Activated CD8-positive, alpha-beta memory T cell treated with anti-CD3 and anti-CD28 coated beads for 36 hours (primary cell): ENCODE measurements at regions not wholly inside any gene's neighbourhood (a gene's known extent, or its start where the extent isn't known, plus 50 kb on each side); places are given as distances from the start of the nearest gene placed in this dataset.
"Not testable (repeated sequence)": the region's sequence is repeated elsewhere in the genome, so short reads cannot be mapped to it uniquely, and the experiment has no call there.

Source experiments
- CTCF ChIA-PET: fragments of 350-600 bp; sonication (Branson Sonifier 250); formaldehyde crosslinking; loops from one replicate; lab custom pipeline; 2021; ENCODE audit warnings: antibody characterized with exemption; lab: Charles Lee
- POLR2A ChIA-PET: fragments of 350-600 bp; sonication (Branson Sonifier 250); formaldehyde crosslinking; loops from one replicate; lab custom pipeline; 2021; ENCODE audit warnings: antibody characterized with exemption; lab: Charles Lee

DNA sequence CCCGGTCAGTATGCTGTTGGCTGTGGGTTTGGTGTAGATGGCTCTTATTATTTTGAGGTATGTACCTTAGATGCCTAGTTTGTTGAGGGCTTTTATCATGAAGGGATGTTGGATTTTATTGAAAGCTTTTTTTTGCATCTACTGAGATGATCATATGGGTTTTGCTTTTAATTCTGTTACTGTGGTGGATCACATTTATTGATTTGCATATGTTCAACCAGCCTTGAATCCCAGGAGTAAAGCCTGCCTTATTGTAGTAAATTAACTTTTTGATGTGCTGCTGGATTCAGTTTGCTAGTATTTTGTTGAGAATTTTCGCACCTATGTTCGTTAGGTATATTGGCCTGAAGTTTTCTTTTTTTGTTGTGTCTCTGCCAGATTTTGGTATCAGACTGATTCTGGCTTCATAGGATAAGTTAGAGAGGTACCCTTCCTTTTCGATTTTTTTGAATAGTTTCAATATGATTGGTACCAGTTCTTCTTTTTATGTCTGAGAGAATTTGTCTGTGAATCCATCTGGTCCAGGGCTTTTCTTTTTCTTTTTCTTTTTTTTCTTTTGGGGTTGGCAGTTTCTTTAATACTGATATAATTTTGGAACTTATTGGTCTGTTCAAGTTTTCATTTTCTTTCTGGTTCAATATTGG, 301.6 kb downstream of the SPATA31A1 start:
- POLR2A ChIA-PET, CTCF ChIA-PET: not testable (repeated sequence)

DNA sequence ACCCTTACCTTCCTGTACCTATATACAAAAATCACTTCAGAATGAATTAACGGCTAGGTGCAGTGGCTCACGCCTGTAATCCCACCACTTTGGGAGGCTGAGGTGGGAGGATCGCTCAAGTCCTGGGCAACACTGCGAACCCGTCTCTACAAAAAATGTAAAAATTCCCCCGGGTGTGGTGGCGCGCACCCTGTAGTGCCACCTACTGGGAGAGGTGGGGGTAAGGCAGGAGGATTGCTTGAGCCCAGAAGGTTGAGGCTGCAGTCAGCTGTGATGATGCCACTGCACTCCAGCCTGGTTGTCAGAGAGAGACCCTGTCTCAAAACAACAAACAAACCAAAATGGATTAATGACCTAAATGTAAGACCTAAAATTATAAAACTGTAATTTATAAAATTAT, 307.6 kb downstream of the SPATA31A1 start:
- POLR2A ChIA-PET, CTCF ChIA-PET: not testable (repeated sequence)

DNA sequence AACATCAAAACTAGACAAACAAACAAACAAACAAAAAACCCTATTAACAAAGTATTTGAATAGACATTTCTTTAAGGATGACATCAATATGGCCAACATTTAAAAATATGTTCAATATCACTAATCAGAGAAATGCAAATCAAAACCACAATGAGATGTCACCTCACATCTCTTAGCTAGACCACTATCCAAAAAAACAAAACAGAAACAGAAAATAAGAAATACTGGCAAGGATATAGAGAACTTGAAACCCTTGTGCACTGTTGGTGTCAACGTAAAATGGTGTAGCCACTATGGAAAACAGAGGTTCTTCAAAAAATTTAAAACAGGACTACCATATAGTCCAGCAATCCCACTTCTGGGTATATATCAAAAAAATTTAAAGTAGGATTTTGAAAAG, 308.2 kb downstream of the SPATA31A1 start:
- POLR2A ChIA-PET, CTCF ChIA-PET: not testable (repeated sequence)

DNA sequence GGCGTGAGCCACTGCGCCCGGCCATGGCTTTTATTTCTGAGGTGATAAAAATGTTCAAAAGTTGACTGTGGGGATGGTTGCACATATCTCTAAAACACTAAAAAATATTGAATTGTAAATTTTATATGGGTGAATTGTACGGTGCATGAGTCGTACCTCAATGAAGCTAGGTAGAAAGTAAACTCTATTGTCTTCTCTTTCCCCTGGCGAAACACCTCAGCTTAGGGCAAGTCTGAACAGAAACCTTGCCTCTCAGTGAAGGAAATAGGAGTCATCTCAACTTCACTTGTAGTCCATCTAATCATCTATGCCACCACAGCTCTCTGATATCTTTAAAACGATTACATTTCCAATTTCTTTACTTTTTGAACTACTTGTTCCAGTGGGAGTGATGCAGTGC, 309.6 kb downstream of the SPATA31A1 start:
- POLR2A ChIA-PET, CTCF ChIA-PET: not testable (repeated sequence)

DNA sequence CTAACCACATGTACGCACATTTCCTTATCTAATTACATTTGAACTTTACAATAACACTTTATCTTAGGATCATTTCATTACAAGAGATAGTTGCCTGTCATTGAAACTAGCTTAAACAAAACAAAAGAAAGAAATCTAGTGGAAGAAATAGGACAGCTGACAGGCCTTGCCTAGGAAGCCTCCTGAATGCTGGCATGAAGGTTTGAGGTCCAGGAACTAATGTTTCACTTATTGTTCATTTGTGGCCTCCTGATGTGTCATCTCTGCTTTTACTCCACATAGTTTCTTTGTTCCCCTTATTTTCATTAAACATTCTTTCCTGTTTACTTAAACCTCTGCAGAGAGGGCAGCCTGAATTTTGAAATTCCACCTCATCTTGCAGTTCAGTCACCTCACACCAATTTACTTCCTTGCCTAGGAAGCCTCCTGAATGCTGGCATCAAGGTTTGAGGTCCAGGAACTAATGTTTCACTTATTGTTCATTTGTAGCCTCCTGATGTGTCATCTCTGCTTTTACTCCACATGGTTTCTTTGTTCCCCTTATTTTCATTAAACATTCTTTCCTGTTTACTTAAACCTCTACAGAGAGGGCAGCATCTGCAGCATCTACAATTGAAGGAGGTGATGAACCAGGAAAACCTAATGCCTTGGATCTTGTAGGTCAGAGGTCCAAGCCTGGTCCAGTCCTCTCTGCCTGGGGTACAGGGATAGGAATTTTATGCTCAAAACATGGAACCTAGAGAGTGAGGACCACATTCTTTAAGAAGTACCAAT, 319.2 kb downstream of the SPATA31A1 start:
- POLR2A ChIA-PET, CTCF ChIA-PET: not testable (repeated sequence)

DNA sequence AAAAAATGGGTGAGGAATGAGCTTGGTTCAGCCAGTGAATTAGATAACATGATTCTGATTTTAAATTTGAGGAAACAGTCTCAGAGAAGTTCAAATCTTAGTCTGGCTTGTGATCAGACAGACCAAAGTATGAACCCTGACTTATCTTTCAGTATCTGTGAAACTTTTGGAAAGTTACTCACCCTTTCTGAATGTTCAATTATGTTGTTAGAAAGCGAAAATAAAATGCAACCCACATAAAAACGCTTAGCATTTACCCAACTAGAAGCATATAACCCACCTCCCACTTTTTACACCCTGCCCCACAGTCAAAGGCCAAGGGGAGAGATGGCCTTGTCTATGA, 319.7 kb downstream of the SPATA31A1 start:
- CTCF ChIA-PET, POLR2A ChIA-PET: not testable (repeated sequence)

DNA sequence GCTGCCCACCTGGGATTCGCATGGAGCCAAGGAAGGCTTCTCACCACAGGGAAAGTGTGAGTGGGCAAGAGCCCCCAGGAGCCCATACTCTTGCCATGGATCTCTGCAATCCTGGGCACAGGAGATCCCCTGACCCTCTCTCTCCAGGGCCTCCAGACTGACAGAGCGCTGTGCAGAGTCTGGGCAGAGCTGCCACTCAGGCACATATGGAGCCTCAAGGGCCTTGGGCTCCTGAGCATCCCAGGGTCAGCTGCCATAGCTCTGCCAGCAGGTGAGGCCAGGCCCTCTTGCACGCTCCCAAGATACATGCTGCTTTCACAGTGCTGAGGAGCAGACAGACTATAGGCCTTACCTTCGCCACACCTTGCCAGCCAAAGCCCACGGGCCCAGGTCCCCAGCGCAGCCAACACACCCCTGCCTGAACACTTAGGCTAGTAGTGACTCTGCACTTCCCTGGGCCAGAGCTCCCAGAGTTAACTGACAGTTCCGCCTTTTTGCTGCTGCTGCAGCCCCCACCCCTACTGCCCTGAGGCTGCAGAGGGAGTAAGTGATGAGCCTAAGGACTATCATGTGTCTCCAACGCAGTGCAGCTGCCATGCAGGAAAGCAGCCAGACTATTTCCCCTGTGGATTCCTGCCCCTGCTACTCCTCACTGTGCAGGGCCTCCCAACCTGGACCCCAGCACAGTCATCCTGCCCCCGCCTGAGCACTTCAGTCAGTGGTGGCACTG, 323.2 kb downstream of the SPATA31A1 start:
- CTCF ChIA-PET, POLR2A ChIA-PET: not testable (repeated sequence)

DNA sequence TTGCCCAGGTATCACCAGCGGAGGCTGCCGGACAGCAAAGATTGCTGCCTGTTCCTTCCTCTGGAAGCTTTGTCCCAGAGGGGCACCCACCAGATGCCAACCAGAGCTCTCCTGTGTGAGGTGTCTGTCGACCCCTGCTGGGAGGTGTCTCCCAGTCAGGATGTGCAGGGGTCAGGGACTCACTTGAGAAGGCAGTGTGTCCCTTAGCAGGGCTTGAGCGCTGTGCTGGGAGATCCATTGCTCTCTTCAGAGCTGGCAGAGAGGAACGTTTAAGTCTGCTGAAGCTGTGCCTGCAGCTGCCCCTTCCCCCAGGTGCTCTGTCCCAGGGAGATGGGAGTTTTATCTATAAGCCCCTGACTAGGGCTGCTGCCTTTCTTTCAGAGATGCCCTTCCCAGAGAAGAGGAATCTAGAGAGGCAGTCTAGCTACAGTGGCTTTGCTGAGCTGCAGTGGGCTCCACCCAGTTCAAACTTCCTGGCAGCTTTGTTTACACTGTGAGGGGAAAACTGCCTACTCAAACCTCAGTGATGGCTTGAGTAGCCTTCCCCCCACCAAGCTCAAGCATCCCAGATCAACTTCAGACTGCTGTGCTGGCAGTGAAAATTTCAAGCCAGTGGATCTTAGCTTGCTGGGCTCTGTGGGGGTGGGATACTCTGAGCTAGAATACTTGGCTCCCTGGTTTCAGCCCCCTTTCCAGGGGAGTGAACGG, 325.4 kb downstream of the SPATA31A1 start:
- POLR2A ChIA-PET, CTCF ChIA-PET: not testable (repeated sequence)

DNA sequence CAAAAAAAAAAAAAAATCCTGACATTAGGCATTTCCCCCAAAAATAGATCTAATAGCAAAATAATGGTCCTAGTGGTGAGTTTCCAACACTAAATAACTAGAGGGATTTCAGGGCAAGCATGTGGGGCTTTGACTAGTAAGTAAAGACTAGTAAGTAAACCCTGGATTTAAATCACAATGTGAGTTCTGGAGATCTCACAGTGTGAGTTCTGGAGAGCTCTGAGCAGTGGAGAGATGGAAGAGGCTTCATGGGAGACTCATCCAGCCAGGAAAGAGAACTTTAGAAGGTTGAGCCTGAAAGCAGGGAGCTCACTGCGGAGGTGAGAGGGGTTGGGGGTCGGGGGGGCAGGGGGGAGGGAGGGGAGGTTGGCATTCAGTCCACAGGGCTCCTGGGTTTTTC, 373.4 kb downstream of the SPATA31A1 start:
- POLR2A ChIA-PET: not testable (repeated sequence)

DNA sequence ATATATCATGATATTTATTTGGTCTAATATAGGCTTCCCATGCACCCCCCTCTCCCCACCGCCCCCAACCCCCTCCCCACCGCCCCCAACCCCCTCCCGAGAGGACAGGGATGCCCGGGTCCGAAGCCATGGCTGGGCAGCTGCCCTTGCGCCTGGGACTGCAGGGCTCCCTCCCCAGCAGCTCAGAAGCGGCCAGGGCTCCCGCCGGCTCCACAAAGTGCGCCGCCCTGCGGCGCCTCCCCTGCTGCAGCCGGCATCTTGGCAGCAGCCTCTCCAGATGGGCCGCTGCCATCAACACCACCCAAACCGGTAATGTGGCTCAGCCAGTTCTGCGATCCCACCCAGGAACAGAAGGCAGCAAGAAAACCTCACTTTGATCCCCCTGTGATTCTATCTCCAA, 389.4 kb downstream of the SPATA31A1 start:
- CTCF ChIA-PET: not testable (repeated sequence)

More for the DNA sequence above, 373.4 kb downstream of the SPATA31A1 start:
- CTCF ChIA-PET: not testable (repeated sequence)

DNA sequence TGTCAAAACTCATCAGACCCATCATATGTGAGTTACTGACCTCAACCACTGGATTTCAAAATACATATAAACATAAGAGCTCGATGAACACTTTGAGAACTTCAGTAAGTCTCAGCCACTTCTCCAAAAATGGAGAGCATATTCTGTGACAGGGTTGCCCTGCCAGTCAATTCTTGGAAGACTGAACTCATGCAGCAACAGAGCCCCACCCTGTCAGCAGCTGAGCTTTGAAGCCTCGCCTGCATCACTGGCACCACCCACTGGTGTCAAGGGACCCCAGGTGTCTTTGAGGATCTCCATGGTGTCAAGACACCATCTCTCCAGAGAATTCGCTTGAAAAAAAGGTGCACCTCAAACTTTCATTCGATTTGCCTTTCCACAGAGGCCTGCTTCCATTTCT, 420.1 kb downstream of the SPATA31A1 start:
- CTCF ChIA-PET, POLR2A ChIA-PET: not testable (repeated sequence)

More for the DNA sequence above, 389.4 kb downstream of the SPATA31A1 start:
- POLR2A ChIA-PET: not testable (repeated sequence)

DNA sequence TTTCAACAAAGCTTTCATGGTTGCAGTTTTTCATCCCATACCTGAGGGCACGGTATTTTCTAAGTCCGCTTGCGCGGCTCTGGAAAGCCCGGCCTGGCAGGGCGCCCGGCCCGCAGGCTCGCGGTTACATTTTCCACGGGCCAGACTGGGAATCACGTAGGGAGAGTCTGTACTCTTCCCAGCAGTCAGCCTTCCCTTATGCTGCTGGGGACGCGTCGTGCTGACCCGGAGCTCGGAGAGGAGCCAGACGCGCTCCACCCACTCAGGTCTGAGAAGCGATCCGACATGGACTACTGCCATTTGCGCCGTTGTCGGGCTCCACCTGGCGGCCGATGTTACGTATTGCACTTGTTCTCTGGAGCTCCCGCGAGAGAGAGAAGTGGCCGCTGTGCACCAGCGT, 435.9 kb downstream of the SPATA31A1 start:
- POLR2A ChIA-PET, CTCF ChIA-PET: not testable (repeated sequence)

DNA sequence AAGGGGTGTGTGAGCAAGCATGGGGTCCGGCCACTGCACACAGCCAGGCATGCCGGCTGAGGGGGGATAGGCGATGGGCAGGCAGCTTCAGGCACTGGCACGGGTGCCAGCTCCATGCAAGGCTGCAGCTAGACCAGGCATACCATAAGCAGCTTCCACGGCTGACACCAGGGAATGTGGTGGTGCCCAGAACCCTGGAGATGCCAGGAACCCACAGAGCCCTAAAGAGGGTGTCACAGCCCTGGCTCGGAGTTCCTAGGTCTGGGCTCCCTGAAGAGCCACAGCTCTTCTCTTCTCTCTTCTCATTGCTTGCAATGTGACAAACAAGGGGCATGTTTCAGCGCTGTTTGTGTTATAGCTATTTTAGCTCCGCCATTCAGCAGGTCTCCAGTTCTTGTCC, 442.5 kb downstream of the SPATA31A1 start:
- POLR2A ChIA-PET, CTCF ChIA-PET: not testable (repeated sequence)

DNA sequence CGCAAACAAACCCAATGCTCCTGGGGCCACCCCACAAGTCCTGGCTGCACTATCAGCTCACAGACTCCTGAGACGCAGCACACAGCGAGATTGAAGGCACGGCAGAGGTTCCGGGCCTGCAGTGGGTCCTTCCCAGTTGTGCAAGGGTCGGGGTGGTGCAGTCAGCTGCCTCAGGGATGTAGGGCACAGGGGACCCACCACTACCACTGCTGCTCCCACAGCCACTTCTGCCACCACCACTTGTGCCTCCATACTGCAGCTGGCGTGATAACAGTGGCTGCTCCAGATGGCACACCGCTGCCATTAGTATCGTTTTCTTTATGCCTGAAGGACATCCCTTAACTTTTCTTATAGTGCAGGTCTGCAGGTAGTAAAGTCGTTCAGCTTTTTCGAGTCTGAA, 443.8 kb downstream of the SPATA31A1 start:
- POLR2A ChIA-PET, CTCF ChIA-PET: not testable (repeated sequence)

DNA sequence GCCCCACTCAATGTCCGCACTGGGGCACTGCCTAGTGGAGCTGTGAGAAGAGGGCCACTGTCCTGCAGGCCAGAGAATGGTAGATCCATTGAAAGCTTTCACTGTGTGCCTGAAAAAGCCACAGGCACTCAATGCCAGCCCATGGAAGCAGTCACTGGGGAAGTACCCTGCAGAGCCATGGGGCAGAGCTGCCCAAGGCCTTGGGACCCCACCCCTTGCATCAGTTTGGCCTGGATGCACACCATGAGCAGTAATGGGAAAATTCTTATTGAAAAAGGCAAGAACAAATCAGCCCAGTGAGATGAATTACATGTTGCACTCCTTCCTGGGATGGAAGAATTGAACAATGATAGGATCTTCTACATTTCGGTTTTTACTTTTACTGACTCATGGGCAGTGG, 447.1 kb downstream of the SPATA31A1 start:
- POLR2A ChIA-PET, CTCF ChIA-PET: not testable (repeated sequence)

DNA sequence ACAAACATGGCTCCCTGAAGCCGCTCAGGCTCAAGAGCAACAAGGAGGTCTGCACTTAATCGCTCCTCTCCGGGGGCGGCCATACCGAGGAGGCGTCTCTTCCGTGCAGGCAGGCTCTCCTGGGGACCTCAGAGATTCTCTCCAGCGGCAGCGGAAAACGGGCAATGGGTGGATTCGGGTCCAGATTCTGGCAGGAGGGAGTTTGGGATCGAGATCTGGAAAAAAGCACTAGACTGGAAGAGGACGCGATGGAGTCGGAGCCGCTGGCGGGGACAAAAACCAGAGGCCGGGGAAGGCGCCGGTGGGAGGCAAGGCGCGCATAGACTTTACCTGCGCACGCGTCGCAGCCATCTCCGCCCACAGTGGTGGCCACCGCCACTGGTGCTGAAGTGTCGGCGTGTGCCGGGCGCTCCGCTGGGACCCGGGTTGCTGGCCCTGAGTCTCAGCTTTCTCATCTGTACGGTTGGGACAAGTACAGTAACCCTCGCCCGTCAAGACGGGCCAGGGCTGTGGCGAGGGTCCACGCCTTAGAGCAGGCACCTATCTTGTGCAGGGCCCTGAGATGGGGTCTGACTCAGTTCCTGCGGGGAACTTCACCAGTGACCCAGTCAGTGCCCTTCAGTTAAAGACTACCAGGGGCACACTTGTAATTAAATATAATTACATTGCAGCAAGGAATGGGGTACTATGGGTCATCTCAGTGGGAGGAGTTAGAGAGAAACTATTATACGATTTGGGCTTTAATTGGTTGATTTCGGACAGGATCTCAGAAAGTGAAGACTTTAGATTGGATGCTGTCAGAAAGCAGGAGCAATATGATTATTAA, 454.1 kb downstream of the SPATA31A1 start:
- CTCF ChIA-PET, POLR2A ChIA-PET: not testable (repeated sequence)

DNA sequence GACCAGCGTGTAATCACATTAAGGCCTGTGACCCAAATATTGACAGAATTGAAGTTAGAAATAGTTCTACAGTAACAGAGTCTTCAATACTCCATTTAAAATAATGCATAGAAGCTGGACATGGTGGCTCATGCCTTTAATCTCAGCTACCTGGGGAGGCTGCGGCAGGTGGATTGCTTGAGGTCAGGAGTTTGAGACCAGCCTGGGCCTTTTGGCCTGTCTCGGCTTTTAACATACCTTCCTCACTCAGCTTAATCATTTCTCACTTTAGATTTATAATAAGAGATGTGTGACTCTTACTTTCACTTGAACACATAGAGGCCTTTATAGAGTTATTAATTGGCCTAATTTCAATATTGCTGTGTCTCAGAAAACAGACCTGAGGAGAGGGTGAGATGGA, 454.9 kb downstream of the SPATA31A1 start:
- POLR2A ChIA-PET, CTCF ChIA-PET: not testable (repeated sequence)

DNA sequence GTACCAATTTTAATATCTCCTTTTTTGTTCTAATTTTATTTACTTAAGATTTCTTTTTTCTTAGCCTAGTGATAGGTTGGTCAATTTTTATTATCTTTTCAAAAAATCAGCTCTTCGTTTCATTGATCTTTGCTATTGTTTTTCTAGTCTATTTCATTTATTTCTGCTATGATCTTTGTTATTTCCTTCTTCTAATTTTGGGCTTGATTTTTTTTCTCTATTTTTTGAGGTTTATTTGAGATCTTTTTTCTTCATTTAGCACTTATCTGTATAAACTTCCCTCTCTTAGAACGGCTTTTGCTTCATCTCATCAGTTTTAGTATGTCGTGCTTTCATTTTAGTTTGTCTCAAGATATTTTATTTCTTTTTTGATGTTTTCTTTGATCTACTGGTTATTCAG, 456.1 kb downstream of the SPATA31A1 start:
- CTCF ChIA-PET, POLR2A ChIA-PET: not testable (repeated sequence)

DNA sequence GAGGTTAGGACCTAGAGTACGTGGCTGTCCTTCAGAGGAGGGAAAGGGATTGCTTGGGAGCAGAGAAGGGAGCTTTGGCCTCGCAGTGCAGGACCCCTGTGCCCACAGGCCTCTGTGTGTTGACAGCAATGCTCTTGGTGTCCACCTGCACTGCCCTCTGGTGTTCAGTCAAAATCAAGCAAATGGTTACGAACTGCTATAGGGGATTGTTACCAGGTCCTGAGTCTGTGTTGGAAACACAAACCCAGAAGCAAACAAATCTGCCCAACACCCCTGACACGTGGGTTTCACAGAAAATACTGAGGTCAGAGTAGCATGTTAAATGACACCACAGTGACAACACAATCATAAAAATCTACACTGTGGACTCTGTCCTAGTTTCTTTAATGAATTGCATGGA, 473.0 kb downstream of the SPATA31A1 start:
- CTCF ChIA-PET, POLR2A ChIA-PET: not testable (repeated sequence)
